ENCODE measurements at regions not wholly inside any gene's neighbourhood (a gene's known extent, or its start where the extent isn't known, plus 50 kb on each side); places are given as distances from the start of the nearest gene placed in this dataset.

GRCh38 chr10:105342606-105343005 lies 701.5 kb downstream of the SORCS3 start:
- DNase-seq, result no peak

- DNase-seq, result no peak
Observed at GRCh38 chr10:105339669-105340068, 698.6 kb downstream of the SORCS3 start.

- DNase-seq, result no peak
Observed at GRCh38 chr10:105328503-105329133, 687.5 kb downstream of the SORCS3 start.
